HG02840 (cell line): ENCODE measurements at regions not wholly inside any gene's neighbourhood (a gene's known extent, or its start where the extent isn't known, plus 50 kb on each side); places are given as distances from the start of the nearest gene placed in this dataset.

ENCODE experiments used
- ATAC-seq: cut with Tn5 transposase; IDR thresholded peaks from one replicate; pipeline ENCODE4 v1.9.1; 2021; ENCODE audit warnings: mild to moderate bottlenecking, moderate library complexity, moderate number of reproducible peaks; ENCODE audit not compliant: unreplicated experiment, low FRiP score

- ATAC-seq, result no peak
Observed at GRCh38 chr4:163857903-163858302, 363.4 kb downstream of the TMA16 start.

- ATAC-seq, result no peak
Observed at GRCh38 chr4:163858515-163858914, 364.0 kb downstream of the TMA16 start.

GRCh38 chr4:163863082-163863481 is 368.6 kb downstream of the TMA16 start:
- no peak for ATAC-seq

GRCh38 chr4:163865010-163865409 is 370.5 kb downstream of the TMA16 start:
- ATAC-seq, result no peak

- no peak for ATAC-seq
Observed at GRCh38 chr4:163866728-163867315, 372.3 kb downstream of the TMA16 start.

GRCh38 chr4:163868445-163868844 is 374.0 kb downstream of the TMA16 start:
- ATAC-seq, result no peak

GRCh38 chr4:163871078-163871477 is 376.6 kb downstream of the TMA16 start:
- no peak for ATAC-seq

- no peak for ATAC-seq
Observed at GRCh38 chr4:163875327-163875726, 380.8 kb downstream of the TMA16 start.

- ATAC-seq, result no peak
Observed at GRCh38 chr4:163878336-163879121, 384.0 kb downstream of the TMA16 start.

GRCh38 chr4:163892417-163892816 is 397.9 kb downstream of the TMA16 start:
- ATAC-seq, result no peak

GRCh38 chr4:163895378-163896005 is 401.0 kb downstream of the TMA16 start:
- no peak for ATAC-seq

- ATAC-seq, result no peak
Observed at GRCh38 chr4:163901319-163901718, 406.8 kb downstream of the TMA16 start.

GRCh38 chr4:163902417-163902816 is 407.9 kb downstream of the TMA16 start:
- no peak for ATAC-seq

GRCh38 chr4:163911891-163912290 is 417.4 kb downstream of the TMA16 start:
- no peak for ATAC-seq

GRCh38 chr4:163913571-163913970 is 419.1 kb downstream of the TMA16 start:
- no peak for ATAC-seq

- ATAC-seq, result no peak
Observed at GRCh38 chr4:163915896-163916295, 421.4 kb downstream of the TMA16 start.

GRCh38 chr4:163920426-163920825 is 425.9 kb downstream of the TMA16 start:
- ATAC-seq, result no peak

GRCh38 chr4:163922302-163922701 is 427.8 kb downstream of the TMA16 start:
- no peak for ATAC-seq

GRCh38 chr4:163923092-163923491 is 428.6 kb downstream of the TMA16 start:
- no peak for ATAC-seq

- no peak for ATAC-seq
Observed at GRCh38 chr4:163930086-163930485, 435.6 kb downstream of the TMA16 start.

GRCh38 chr4:163932504-163932903 is 438.0 kb downstream of the TMA16 start:
- no peak for ATAC-seq

- no peak for ATAC-seq
Observed at GRCh38 chr4:163939597-163939996, 445.1 kb downstream of the TMA16 start.
